RWPE2 (cell line): ENCODE measurements at regions not wholly inside any gene's neighbourhood (a gene's known extent, or its start where the extent isn't known, plus 50 kb on each side); places are given as distances from the start of the nearest gene placed in this dataset.

Experiments used
- ATAC-seq: fragments of 200-7000 bp; cut with Tn5 transposase; 3 replicates; pipeline ENCODE4 v1.9.1; 2021; ENCODE audit warnings: low read depth
- DNase-seq: peaks from one replicate; pipeline ENCODE4 v3.0.0-alpha.2; 2020; ENCODE audit warnings: low spot score
- H3K27ac ChIP-seq: fragments of 450-650 bp; 2 replicates; pipeline ENCODE4 v1.5.1; 2017; ENCODE audit warnings: mild to moderate bottlenecking; ENCODE audit not compliant: poor library complexity, severe bottlenecking
- H3K27me3 ChIP-seq: fragments of 250-450 bp; sonication (Bioruptor Pico); 2 replicates; pipeline ENCODE4 v1.5.1; 2021; ENCODE audit warnings: mild to moderate bottlenecking, moderate library complexity; ENCODE audit not compliant: insufficient read depth, poor library complexity, severe bottlenecking
- H3K36me3 ChIP-seq: fragments of 250-450 bp; sonication (Bioruptor Pico); 2 replicates; pipeline ENCODE4 v1.5.1; 2020; ENCODE audit warnings: low read depth, mild to moderate bottlenecking, moderate library complexity
- H3K4me1 ChIP-seq: fragments of 250-450 bp; sonication (Bioruptor Pico); 2 replicates; pipeline ENCODE4 v1.5.1; 2021; ENCODE audit warnings: mild to moderate bottlenecking, moderate library complexity; ENCODE audit not compliant: insufficient read depth, poor library complexity, severe bottlenecking
- H3K4me3 ChIP-seq: fragments of 250-450 bp; sonication (Bioruptor Pico); 2 replicates; pipeline ENCODE4 v1.5.1; 2021; ENCODE audit warnings: mild to moderate bottlenecking, moderate library complexity; ENCODE audit not compliant: severe bottlenecking
- H3K9me3 ChIP-seq: fragments of 250-450 bp; sonication (Bioruptor Pico); 2 replicates; pipeline ENCODE4 v1.5.1; 2021; ENCODE audit warnings: mild to moderate bottlenecking, moderate library complexity; ENCODE audit not compliant: severe bottlenecking
- CTCF ChIP-seq: fragments of 450-650 bp; IDR thresholded peaks from one replicate; pipeline ENCODE4 v1.5.1; 2017; ENCODE audit warnings: mild to moderate bottlenecking, moderate library complexity; ENCODE audit not compliant: poor library complexity, severe bottlenecking

- H3K4me3 ChIP-seq = no peak overlapping the region
- H3K9me3 ChIP-seq = no peaks in the 10 kb centered on the region
- no peaks in the 10 kb centered on the region for H3K36me3 ChIP-seq
- DNase-seq (no peak), ATAC-seq (no peak)
- no peak for TF ChIP-seq CTCF
- H3K27ac ChIP-seq = no peak overlapping the region
- H3K4me1 ChIP-seq = no peaks in the 10 kb centered on the region
- H3K27me3 ChIP-seq = no peaks in the 10 kb centered on the region
These were observed 208.8 kb downstream of the GXYLT1 start for GRCh38 chr12:41935911-41936310.

DNA sequence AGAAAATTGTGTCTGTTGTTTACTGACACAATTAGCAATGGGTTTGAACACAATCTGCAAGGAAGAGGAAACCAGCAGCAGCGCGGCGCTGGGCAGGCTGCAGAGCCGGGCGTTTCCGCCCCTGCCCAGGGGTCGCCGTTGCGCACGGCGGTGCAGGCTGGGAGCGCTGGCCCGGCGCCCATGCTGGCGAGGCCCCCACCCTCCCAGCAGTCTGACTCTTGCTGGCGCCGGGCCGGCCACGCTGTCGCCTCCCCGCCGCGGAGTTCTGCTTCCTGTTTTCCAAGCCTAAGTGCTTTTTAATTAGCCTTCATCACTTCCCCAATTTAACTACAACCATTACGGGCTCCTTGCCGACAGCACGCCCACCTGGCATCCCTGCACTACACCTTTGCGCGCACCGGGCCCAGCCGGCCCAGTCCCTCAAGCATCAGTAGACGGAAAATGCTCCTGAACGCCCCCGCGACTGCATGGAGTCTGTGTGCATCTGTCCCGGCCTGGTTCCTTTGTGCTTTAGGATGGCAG, 212.1 kb downstream of the GXYLT1 start:
- ATAC-seq = peak; percentile 50

GRCh38 chr12:41930866-41931437, 213.7 kb downstream of the GXYLT1 start:
- H3K9me3 ChIP-seq = no peaks in the 10 kb centered on the region
- H3K4me1 ChIP-seq = no peaks in the 10 kb centered on the region
- peaks cover 8% of the 10 kb centered on the region for H3K27me3 ChIP-seq
- TF ChIP-seq CTCF = no peak
- DNase-seq (no peak), ATAC-seq (no peak)
- no peaks in the 10 kb centered on the region for H3K36me3 ChIP-seq
- H3K4me3 ChIP-seq = no peak overlapping the region
- H3K27ac ChIP-seq = no peak overlapping the region

More for the DNA sequence above, 212.1 kb downstream of the GXYLT1 start:
- Histone ChIP-seq H3K36me3 (no peaks in the 10 kb centered on the region), H3K4me1 (no peaks in the 10 kb centered on the region), H3K27me3 (no peaks in the 10 kb centered on the region), H3K27ac (no peak overlapping the region), H3K4me3 (peak overlapping the region; percentile 17), H3K9me3 (no peaks in the 10 kb centered on the region)
- no peak for DNase-seq
- TF ChIP-seq CTCF = no peak

DNA sequence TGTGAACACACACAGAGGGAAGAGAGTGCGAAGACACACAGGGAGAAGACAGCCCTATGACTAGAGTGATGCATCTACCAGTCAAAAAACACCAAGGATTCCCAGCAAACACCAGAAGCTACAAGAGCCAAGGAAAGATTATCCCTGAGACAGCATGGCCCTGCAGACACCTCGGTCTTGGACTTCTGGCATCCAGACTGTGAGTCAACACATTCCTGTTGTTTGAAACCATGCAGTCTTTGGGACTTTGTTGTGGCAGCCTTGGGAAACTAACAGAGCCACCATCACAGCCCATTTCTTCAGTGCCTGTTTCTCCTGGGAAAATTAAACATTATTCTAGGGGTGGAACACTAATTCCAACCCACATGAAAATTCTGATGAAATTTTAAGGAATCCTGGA, 220.6 kb downstream of the GXYLT1 start:
- no peaks in the 10 kb centered on the region for H3K9me3 ChIP-seq
- H3K4me1 ChIP-seq = no peaks in the 10 kb centered on the region
- H3K27me3 ChIP-seq = peaks cover 13% of the 10 kb centered on the region
- DNase-seq (no peak), ATAC-seq (no peak)
- H3K36me3 ChIP-seq = no peaks in the 10 kb centered on the region
- no peak overlapping the region for H3K4me3 ChIP-seq
- no peak for TF ChIP-seq CTCF
- H3K27ac ChIP-seq = no peak overlapping the region

GRCh38 chr12:41923351-41923750, 221.3 kb downstream of the GXYLT1 start:
- Histone ChIP-seq H3K9me3 (no peaks in the 10 kb centered on the region), H3K36me3 (no peaks in the 10 kb centered on the region), H3K4me3 (no peak overlapping the region), H3K27ac (no peak overlapping the region), H3K4me1 (no peaks in the 10 kb centered on the region), H3K27me3 (peaks cover 13% of the 10 kb centered on the region)
- TF ChIP-seq CTCF = no peak
- no peak for ATAC-seq
- no peak for DNase-seq
